HG02642 (cell line): ENCODE measurements at regions not wholly inside any gene's neighbourhood (a gene's known extent, or its start where the extent isn't known, plus 50 kb on each side); places are given as distances from the start of the nearest gene placed in this dataset.

Experiments used
- ATAC-seq: cut with Tn5 transposase; IDR thresholded peaks from one replicate; pipeline ENCODE4 v1.9.1; 2021; ENCODE audit warnings: mild to moderate bottlenecking; ENCODE audit not compliant: unreplicated experiment, poor library complexity

GRCh38 chr5:175248416-175248905 is 195.5 kb downstream of the DRD1 start:
- ATAC-seq = no peak

GRCh38 chr5:175246889-175247520 is 197.0 kb downstream of the DRD1 start:
- no peak for ATAC-seq

GRCh38 chr5:175246242-175246888 is 197.6 kb downstream of the DRD1 start:
- no peak for ATAC-seq

- ATAC-seq = no peak
Measured at GRCh38 chr5:175243441-175243840, 200.5 kb downstream of the DRD1 start.

GRCh38 chr5:175242207-175242606 is 201.8 kb downstream of the DRD1 start:
- ATAC-seq = no peak

- no peak for ATAC-seq
Measured at GRCh38 chr5:175238326-175238725, 205.7 kb downstream of the DRD1 start.

- ATAC-seq = no peak
Measured at GRCh38 chr5:175236176-175236575, 207.8 kb downstream of the DRD1 start.

GRCh38 chr5:175235251-175235960 is 208.6 kb downstream of the DRD1 start:
- ATAC-seq = no peak

- no peak for ATAC-seq
Measured at GRCh38 chr5:175230299-175230698, 213.7 kb downstream of the DRD1 start.

GRCh38 chr5:175226506-175226905 is 217.5 kb downstream of the DRD1 start:
- no peak for ATAC-seq

- no peak for ATAC-seq
Measured at GRCh38 chr5:175223291-175223690, 220.7 kb downstream of the DRD1 start.

GRCh38 chr5:175222621-175223020 is 221.4 kb downstream of the DRD1 start:
- no peak for ATAC-seq

GRCh38 chr5:175220549-175220948 is 223.4 kb downstream of the DRD1 start:
- no peak for ATAC-seq

- ATAC-seq = no peak
Measured at GRCh38 chr5:175219366-175219765, 224.6 kb downstream of the DRD1 start.

GRCh38 chr5:175216991-175217390 is 227.0 kb downstream of the DRD1 start:
- no peak for ATAC-seq

GRCh38 chr5:175215906-175216305 is 228.1 kb downstream of the DRD1 start:
- no peak for ATAC-seq

- no peak for ATAC-seq
Measured at GRCh38 chr5:175214152-175214551, 229.8 kb downstream of the DRD1 start.

- no peak for ATAC-seq
Measured at GRCh38 chr5:175211956-175212756, 231.8 kb downstream of the DRD1 start.

- no peak for ATAC-seq
Measured at GRCh38 chr5:175207321-175208040, 236.5 kb downstream of the DRD1 start.

GRCh38 chr5:175206669-175207068 is 237.3 kb downstream of the DRD1 start:
- no peak for ATAC-seq
